NCI-H2107 treated with DMSO at 0.1 percent for 48 hours (cell line): ENCODE measurements at regions not wholly inside any gene's neighbourhood (a gene's known extent, or its start where the extent isn't known, plus 50 kb on each side); places are given as distances from the start of the nearest gene placed in this dataset.

Source experiments
- DNase-seq: peaks from one replicate; lab custom pipeline; 2025; ENCODE audit not compliant: unreplicated experiment; lab: John Stamatoyannopoulos, UW

- no peak for DNase-seq
These were observed 987.1 kb upstream of the SEL1L start for GRCh38 chr14:82520765-82521164.

DNA sequence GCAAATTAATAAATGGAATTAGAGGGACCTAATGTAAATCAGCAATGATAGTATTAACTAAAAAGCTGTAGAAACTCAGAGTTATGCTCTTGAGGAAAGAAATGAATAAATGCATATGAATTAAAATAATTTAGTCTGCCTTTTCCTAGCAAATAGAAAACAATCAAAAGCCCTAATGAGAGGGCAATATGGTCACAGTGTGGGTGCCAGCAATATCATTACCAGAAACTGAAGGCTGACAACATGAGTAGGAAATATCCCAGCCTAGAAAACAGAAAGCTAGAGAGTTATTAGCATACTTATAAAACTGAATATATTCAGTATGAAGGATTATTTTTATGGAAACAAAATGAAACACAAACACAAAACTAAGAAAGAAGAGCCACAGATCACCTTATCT lies 987.5 kb upstream of the SEL1L start:
- DNase-seq = no peak

- DNase-seq = no peak
These were observed 994.4 kb upstream of the SEL1L start for GRCh38 chr14:82528016-82528415.

- no peak for DNase-seq
These were observed 999.7 kb upstream of the SEL1L start for GRCh38 chr14:82533351-82533750.

DNA sequence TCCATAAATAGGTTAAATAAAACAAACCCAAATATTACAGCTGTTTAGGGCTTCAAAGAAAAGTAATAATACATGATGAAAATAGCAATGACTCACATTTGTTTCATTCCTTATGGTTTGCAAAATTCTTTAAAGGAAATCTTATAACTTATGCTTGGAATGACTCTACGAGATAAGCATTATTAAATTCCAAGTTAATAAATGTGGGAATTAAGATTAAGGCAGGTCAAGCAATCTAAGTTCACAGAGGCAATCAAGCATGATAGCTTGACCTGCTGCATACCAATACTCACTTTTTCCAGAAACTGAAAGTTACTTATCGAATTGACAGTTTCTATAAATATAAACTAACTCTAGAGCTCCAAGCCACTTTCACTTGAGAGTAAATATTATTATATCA lies 1002.9 kb upstream of the SEL1L start:
- no peak for DNase-seq

DNA sequence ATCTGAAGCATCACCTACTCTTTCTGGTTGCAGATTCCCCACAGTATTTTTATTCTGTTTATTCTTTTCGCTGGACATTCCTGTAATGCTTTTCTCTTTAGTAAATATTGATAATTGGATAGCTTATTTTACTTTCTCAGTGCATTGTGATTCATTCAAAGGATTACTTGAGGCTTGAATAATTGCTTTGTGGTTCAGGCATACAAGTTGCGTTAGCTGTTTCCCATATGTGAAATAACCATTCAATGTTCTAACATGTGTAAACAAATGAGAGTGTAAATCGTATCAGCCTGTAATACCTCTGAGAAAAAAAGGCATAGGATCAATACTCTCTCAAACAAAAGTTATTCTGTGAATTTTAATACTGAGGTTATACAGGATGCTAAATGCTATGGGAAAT lies 1004.2 kb upstream of the SEL1L start:
- peak; percentile 54 for DNase-seq

DNA sequence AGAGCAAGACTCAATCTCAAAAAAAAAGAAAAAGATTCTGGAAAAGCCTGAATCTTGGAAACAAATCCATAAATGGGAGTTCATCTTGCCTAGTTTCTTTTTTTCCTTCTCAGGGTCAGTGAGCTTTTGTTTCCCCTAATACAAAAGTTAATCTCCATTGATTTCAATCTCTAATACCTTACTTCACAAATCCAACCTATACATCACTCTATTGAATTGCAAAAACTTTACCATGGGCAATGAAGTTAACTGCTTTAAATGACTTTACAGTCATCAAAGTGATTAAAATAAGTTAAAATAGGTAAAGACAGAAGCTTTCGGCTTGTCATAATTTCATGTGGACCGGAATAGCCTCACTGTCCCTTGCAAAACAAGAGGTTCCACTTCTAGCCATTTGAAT lies 1012.7 kb upstream of the SEL1L start:
- no peak for DNase-seq

DNA sequence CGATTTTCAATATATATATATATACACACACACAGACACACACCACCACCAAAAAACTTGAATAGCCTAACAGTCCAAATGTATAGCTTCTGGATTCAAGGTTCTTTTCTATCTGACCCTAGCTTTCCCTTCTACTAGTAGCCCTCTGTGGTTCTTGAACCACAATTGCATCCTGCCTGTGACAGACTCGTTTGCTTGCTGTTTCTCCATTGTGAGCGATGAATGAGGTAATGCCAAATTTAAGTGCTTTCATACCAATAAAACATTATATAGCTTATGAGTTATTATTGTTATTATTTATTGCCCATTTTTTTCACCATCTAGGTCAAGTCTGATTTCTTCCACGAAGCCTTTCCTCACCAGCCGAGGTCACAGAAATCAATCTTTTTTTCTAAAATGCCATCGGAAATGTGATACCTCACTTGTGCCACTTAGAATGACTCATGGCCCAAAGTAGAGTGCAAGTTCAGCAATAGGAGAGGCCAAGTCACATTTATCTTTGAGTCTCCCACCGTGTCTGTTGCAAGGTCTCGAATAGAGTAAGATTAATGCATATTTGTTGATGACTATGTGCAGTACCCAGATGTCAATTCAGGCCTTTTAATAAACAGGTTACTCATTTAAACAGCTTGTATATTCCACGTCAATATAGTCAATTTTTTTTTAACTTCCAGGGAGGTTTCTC lies 1015.8 kb upstream of the SEL1L start:
- DNase-seq = no peak

- no peak for DNase-seq
These were observed 1029.2 kb upstream of the SEL1L start for GRCh38 chr14:82562881-82563280.

DNA sequence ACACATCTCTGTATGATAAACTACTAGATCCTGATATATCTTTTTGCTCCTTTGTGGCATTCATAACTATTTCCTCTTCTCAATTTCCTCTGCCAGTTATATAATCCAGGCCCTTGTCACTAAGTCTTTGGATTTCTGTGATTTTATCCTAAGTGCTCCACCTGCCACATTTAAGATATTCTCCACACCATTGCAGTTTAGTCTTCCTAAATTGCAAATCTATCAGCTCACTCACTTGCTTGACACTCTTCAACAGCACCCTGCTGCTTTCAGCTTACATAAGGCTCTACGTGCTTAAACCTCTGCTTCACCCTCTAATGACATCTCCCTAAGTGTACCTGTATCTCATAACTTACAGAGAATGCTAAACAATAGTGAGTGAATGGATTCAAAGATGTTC lies 1032.2 kb upstream of the SEL1L start:
- peak; percentile 60 for DNase-seq

- no peak for DNase-seq
These were observed 1053.6 kb upstream of the SEL1L start for GRCh38 chr14:82587226-82587625.

DNA sequence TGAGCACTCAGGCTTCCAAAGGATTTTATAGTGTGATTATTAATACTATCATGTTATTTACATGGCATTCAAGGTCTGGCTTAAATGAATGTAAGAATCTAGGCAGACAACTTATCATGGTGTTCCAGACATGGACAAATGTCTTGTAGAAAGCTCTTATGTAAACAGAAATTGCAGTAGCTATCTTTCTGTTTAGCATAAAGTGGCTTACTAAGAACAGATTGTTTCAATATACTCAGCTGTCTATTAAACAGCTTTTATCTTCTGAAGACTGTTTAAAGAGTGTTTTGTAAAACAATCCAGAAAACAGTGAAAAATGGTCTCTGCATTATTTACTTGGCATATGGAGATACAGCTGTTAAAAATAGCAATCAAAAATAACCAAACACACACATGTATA lies 1061.8 kb upstream of the SEL1L start:
- no peak for DNase-seq

- no peak for DNase-seq
These were observed 1069.1 kb upstream of the SEL1L start for GRCh38 chr14:82602794-82603193.

DNA sequence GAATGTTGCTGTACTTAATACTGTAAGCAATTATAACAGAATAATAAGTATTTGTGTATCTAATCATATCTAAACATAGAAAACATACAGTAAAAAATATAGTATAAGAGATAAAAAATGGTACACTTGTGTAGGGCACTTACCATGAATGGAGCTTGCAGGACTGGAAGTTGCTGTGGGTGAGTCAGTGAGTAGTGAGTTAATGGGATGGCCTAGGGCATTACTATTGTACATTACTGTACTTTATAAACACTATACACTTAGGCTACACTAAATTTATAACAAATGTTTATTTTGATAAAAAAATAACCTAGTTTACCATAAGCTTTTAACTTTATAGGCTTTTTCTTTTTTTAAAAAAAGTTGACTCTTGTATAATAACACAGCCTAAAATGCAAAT lies 1071.2 kb upstream of the SEL1L start:
- DNase-seq = no peak

- DNase-seq = no peak
These were observed 1088.3 kb upstream of the SEL1L start for GRCh38 chr14:82621881-82622450.

DNA sequence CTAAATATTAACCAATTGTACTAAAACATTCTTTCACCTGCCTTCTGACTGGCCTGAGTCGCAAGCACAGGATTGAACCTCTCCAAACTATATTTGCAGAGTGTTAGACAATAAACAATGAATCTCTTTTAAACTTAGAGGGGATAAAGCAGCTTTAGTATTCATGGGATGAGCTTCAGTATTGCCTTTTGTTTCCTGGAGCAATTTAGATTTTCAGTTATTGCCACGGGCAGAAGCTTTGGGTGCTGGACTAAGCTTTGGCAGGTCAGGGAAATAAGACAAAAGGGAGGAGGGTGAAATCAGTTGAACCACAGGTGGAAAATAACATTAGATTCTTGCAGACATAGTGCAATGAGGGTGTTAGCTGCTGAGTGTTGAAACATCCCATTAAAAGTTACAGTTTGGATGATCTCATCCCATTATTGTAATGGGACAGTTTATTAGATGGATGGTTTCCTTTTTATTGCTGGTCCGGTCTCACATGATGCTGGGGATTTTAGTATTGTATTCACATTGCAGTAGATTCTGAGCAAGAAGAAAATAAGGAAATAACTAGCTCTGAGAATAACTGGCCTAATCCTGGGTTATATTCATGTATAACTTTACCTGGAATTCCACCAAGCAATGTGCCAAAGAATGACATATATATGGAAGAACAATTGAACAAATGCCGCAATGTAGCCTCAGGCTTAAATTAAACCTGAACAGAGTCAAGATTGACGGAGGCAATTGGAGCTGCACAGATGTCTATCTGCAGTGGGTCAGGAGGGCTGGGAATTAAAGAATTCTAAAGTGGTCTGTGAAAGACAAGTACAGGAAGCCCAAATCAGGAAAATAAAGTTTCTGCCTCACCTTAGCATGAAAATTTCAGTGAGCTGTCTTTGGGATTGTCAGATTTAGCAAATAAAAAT lies 1092.8 kb upstream of the SEL1L start:
- DNase-seq = no peak

DNA sequence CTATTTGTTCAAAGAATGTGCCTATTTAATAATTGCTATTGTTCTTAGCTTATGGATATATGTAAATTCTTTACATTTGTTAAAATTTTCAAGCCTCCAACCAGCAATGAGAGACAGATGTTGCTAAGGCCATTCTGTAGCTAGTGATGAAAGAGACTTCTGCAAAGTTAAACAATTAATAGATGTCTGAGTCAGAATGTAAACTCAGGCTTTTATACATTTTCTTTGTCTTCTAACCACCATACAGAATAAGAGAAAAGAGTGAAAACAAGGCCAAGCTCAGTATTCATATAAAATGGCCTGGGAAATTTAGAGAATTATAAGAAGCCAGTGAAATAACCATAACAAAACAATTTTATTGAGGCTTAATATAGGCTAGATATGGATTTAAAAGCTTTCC lies 1102.3 kb upstream of the SEL1L start:
- no peak for DNase-seq

DNA sequence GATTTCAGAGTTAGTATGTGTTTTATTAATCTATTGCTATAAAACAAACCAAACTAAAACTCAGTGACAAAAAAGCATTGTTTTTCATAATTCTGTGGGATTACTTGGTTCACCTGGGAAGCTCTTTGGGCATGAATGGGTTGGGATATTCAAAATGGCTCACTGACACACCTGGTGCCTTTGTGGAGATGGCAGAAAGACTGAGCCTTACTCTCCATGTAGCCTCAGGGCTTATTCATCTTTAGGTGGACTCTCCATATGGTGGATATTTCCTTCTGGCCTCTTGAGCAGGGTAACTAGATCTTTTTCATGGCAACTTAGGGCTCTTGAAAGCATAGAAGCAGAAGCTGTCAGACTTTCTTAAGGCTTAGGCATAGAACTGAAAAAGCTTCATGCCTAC lies 1102.8 kb upstream of the SEL1L start:
- no peak for DNase-seq

- no peak for DNase-seq
These were observed 1107.4 kb upstream of the SEL1L start for GRCh38 chr14:82641050-82641540.

DNA sequence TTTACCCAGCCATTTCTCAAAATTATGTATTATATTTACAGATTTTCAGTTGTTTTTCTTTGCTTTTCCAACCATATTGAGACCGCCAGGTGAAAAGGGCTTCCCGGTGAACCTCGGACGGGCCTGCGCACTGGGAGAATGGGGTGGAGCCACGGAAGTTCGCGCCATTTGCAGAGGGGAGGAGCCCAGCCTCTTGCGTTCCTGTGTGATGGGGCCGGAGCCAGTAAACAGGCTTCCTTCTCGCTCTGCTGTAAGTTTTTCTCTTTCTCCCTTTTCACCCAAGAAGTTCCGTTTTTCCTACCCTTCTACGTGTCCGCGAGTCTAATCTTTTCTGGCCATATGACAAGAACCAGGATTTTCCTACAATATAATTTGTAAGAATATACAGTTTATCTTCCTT lies 1108.8 kb upstream of the SEL1L start:
- DNase-seq = peak; percentile 76

DNA sequence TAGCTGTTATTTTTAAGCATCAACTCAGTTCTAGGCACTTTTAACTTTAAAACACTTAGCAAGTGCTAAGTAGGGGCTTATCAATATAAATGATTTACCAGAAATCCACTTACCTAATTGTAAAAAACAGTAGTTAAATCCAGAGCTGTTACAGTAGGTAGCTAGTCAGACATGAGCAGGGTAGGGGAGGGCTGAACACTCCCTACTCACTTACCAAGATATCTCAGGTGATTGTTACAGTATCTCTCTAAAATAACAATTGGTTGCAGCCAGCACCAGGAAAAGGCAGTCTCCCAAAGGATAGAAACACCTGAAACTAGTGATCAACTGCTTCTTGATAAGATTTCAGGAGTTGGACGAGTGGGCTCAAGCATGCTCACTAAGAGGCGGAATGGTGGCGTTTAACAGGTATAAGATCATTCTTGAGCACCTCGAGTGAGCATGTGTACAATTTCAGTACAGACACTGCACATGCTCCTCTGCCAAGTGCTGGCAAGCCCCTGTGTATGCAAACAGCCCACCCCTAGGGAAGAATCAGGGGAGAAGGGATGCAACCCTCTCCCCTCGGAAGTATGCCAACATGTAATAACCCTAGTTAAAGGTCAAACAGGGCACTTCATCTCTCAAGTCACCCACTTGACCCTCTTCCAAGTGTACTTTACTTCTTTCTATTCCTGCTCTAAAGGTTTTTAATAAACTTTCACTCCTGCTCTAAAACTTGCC lies 1113.6 kb upstream of the SEL1L start:
- DNase-seq = no peak
